Caco-2 (cell line): ENCODE measurements at regions not wholly inside any gene's neighbourhood (a gene's known extent, or its start where the extent isn't known, plus 50 kb on each side); places are given as distances from the start of the nearest gene placed in this dataset.
"Not testable (repeated sequence)": the region's sequence is repeated elsewhere in the genome, so short reads cannot be mapped to it uniquely, and the experiment has no call there.

Source experiments
- BruUV-seq: library from RNA; stranded (reverse); fragments of 400-500 nt; replicated peaks from 2 replicates; lab custom pipeline; 2021; lab: Mats Ljungman, UMichigan
- CTCF ChIA-PET: fragments of 300-600 bp; sonication (Branson Sonifier 250); formaldehyde crosslinking; loops from one replicate; lab custom pipeline; 2022; ENCODE audit warnings: antibody characterized with exemption; lab: Charles Lee
- POLR2A ChIA-PET: fragments of 300-600 bp; sonication (Branson Sonifier 250); formaldehyde crosslinking; loops from one replicate; lab custom pipeline; 2022; ENCODE audit warnings: antibody characterized with exemption; lab: Charles Lee
- DNase-seq, 2 experiments: peaks; one replicate each; pipeline versions ENCODE4 v3.0.0 to v3.0.0-alpha.2; 2020 to 2022
- H3K27me3 ChIP-seq: replicated peaks from 2 replicates; pipeline ENCODE4 v1.6.0; 2011; ENCODE audit warnings: low read length; ENCODE audit not compliant: control insufficient read depth, insufficient read depth
- H3K36me3 ChIP-seq: 2 replicates; pipeline ENCODE4 v1.5.1; 2011; ENCODE audit warnings: low read length; ENCODE audit not compliant: control insufficient read depth, insufficient read depth
- H3K4me1 ChIP-seq: fragments of 250-450 bp; sonication (Bioruptor Pico); 2 replicates; pipeline ENCODE4 v1.5.1; 2020; ENCODE audit warnings: mild to moderate bottlenecking
- H3K4me3 ChIP-seq: 2 replicates; pipeline ENCODE4 v1.5.1; 2011; ENCODE audit warnings: low read depth, mild to moderate bottlenecking, control low read depth, low read length
- H3K9me3 ChIP-seq: fragments of 250-450 bp; sonication (Bioruptor Pico); 2 replicates; pipeline ENCODE4 v1.5.1; 2020; ENCODE audit warnings: mild to moderate bottlenecking, moderate library complexity
- H3K27ac Mint-ChIP-seq: one replicate; pipeline ENCODE4 v1.8.0; 2022; ENCODE audit warnings: mixed read lengths; ENCODE audit not compliant: unreplicated experiment
- H3K27me3 Mint-ChIP-seq: one replicate; pipeline ENCODE4 v1.8.0; 2022; ENCODE audit warnings: mixed read lengths; ENCODE audit not compliant: insufficient read depth, unreplicated experiment
- H3K36me3 Mint-ChIP-seq: one replicate; pipeline ENCODE4 v1.8.0; 2022; ENCODE audit warnings: mild to moderate bottlenecking, mixed read lengths; ENCODE audit not compliant: insufficient read depth, unreplicated experiment
- H3K4me1 Mint-ChIP-seq: one replicate; pipeline ENCODE4 v1.8.0; 2022; ENCODE audit warnings: low read depth, mixed read lengths; ENCODE audit not compliant: unreplicated experiment
- H3K4me3 Mint-ChIP-seq: one replicate; pipeline ENCODE4 v1.8.0; 2022; ENCODE audit warnings: mild to moderate bottlenecking, moderate library complexity, mixed read lengths; ENCODE audit not compliant: unreplicated experiment
- H3K9me3 Mint-ChIP-seq: one replicate; pipeline ENCODE4 v1.8.0; 2022; ENCODE audit warnings: mixed read lengths; ENCODE audit not compliant: unreplicated experiment
- intact Hi-C: fragments of 100-400 bp; cut with micrococcal nuclease; formaldehyde crosslinking; loops from one replicate; pipeline ENCODE4 v1.10.0; 2022; ENCODE audit not compliant: unreplicated experiment

GRCh38 chr16:29177203-29177887, 192.5 kb downstream of the LAT start:
- H3K4me3 ChIP-seq, H3K27me3 ChIP-seq, H3K36me3 ChIP-seq, H3K27me3 Mint-ChIP-seq, H3K4me3 Mint-ChIP-seq, H3K36me3 Mint-ChIP-seq, H3K4me1 ChIP-seq, CTCF ChIA-PET, DNase-seq, BruUV-seq, H3K9me3 ChIP-seq, POLR2A ChIA-PET, H3K9me3 Mint-ChIP-seq, H3K27ac Mint-ChIP-seq, intact Hi-C loops, H3K4me1 Mint-ChIP-seq: not testable (repeated sequence)

- H3K9me3 Mint-ChIP-seq, H3K4me3 ChIP-seq, H3K9me3 ChIP-seq, H3K36me3 Mint-ChIP-seq, POLR2A ChIA-PET, CTCF ChIA-PET, H3K4me1 ChIP-seq, H3K27ac Mint-ChIP-seq, BruUV-seq, H3K4me3 Mint-ChIP-seq, intact Hi-C loops, H3K4me1 Mint-ChIP-seq, DNase-seq, H3K36me3 ChIP-seq, H3K27me3 ChIP-seq, H3K27me3 Mint-ChIP-seq: not testable (repeated sequence)
These were observed 192.0 kb downstream of the LAT start for GRCh38 chr16:29176822-29177202.

GRCh38 chr16:29176154-29176470, 191.3 kb downstream of the LAT start:
- H3K9me3 Mint-ChIP-seq, H3K27me3 ChIP-seq, H3K36me3 ChIP-seq, POLR2A ChIA-PET, H3K4me1 ChIP-seq, DNase-seq, H3K4me3 ChIP-seq, H3K9me3 ChIP-seq, BruUV-seq, H3K4me1 Mint-ChIP-seq, H3K36me3 Mint-ChIP-seq, intact Hi-C loops, H3K4me3 Mint-ChIP-seq, H3K27ac Mint-ChIP-seq, H3K27me3 Mint-ChIP-seq, CTCF ChIA-PET: not testable (repeated sequence)

- H3K27me3 Mint-ChIP-seq, POLR2A ChIA-PET, H3K36me3 Mint-ChIP-seq, H3K4me1 Mint-ChIP-seq, H3K9me3 ChIP-seq, CTCF ChIA-PET, H3K27me3 ChIP-seq, H3K4me3 ChIP-seq, H3K36me3 ChIP-seq, H3K4me1 ChIP-seq, intact Hi-C loops, DNase-seq, BruUV-seq, H3K27ac Mint-ChIP-seq, H3K9me3 Mint-ChIP-seq, H3K4me3 Mint-ChIP-seq: not testable (repeated sequence)
These were observed 190.7 kb downstream of the LAT start for GRCh38 chr16:29175411-29176153.

GRCh38 chr16:29173371-29174305, 188.8 kb downstream of the LAT start:
- H3K27me3 Mint-ChIP-seq, H3K4me1 ChIP-seq, H3K27ac Mint-ChIP-seq, H3K4me3 Mint-ChIP-seq, H3K9me3 Mint-ChIP-seq, H3K27me3 ChIP-seq, BruUV-seq, H3K9me3 ChIP-seq, H3K4me3 ChIP-seq, H3K36me3 Mint-ChIP-seq, DNase-seq, H3K4me1 Mint-ChIP-seq, H3K36me3 ChIP-seq, CTCF ChIA-PET, intact Hi-C loops, POLR2A ChIA-PET: not testable (repeated sequence)

GRCh38 chr16:29172098-29172724, 187.4 kb downstream of the LAT start:
- H3K27ac Mint-ChIP-seq, H3K9me3 ChIP-seq, H3K9me3 Mint-ChIP-seq, H3K36me3 ChIP-seq, H3K4me1 Mint-ChIP-seq, H3K36me3 Mint-ChIP-seq, H3K27me3 ChIP-seq, H3K4me3 ChIP-seq, H3K4me1 ChIP-seq, DNase-seq, POLR2A ChIA-PET, BruUV-seq, H3K4me3 Mint-ChIP-seq, CTCF ChIA-PET, intact Hi-C loops, H3K27me3 Mint-ChIP-seq: not testable (repeated sequence)
